Prostate gland (tissue), 2 donors: ENCODE measurements at regions not wholly inside any gene's neighbourhood (a gene's known extent, or its start where the extent isn't known, plus 50 kb on each side); places are given as distances from the start of the nearest gene placed in this dataset.

Experiments used
- POLR2A ChIP-seq: fragments of 450-650 bp; IDR thresholded peaks from one replicate; pipeline ENCODE4 v1.6.1; 2016; ENCODE audit warnings: antibody characterized with exemption, mild to moderate bottlenecking
- POLR2AphosphoS5 ChIP-seq: sonication (generic); formaldehyde crosslinking; IDR thresholded peaks from one replicate; pipeline ENCODE4 v1.6.1; 2017; ENCODE audit warnings: antibody characterized with exemption
- TF ChIP-seq, protein P1 (sequence below), 4 experiments: fragments of 200-600 bp in 2 of 4; fragments of 450-650 bp in 2 of 4; sonication (generic) in 2 of 4; IDR thresholded peaks; 1 replicate in 3 of 4; 2 replicates in 1 of 4; pipeline ENCODE4 v1.5.1; 2016 to 2019; ENCODE audit warnings: antibody characterized with exemption in 4 of 4, mild to moderate bottlenecking in 2 of 4, moderate library complexity in 2 of 4

DNA sequence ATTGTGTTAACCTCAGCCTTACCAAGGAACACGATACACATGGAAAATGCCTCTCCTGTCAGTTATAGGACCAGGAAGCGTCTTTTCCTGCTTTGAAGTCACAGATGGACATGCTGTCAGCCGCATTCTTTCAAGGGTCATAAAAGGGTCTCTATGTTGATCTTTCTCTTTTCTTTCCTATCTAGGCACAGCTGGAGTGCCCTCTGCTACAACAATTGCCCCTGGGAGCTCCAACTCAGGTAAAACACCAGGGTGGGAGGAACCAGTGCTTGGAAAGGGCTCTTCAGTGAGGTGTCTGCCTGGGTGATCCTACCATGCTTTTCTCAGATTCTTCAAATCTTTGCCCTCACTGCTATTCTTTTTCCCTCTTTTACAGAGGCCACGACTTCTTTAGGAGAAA lies 157.4 kb upstream of the CNTN1 start:
- TF ChIP-seq, protein P1, sequence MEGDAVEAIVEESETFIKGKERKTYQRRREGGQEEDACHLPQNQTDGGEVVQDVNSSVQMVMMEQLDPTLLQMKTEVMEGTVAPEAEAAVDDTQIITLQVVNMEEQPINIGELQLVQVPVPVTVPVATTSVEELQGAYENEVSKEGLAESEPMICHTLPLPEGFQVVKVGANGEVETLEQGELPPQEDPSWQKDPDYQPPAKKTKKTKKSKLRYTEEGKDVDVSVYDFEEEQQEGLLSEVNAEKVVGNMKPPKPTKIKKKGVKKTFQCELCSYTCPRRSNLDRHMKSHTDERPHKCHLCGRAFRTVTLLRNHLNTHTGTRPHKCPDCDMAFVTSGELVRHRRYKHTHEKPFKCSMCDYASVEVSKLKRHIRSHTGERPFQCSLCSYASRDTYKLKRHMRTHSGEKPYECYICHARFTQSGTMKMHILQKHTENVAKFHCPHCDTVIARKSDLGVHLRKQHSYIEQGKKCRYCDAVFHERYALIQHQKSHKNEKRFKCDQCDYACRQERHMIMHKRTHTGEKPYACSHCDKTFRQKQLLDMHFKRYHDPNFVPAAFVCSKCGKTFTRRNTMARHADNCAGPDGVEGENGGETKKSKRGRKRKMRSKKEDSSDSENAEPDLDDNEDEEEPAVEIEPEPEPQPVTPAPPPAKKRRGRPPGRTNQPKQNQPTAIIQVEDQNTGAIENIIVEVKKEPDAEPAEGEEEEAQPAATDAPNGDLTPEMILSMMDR (IDR thresholded peaks at IDR 0.05), result no peak
- TF ChIP-seq POLR2A, result no peak
- no peak for TF ChIP-seq POLR2AphosphoS5
